Stimulated activated CD8-positive, alpha-beta memory T cell treated with anti-CD3 and anti-CD28 coated beads, Interleukin-4, amount 100 ng/mL, for 1 hour (primary cell): ENCODE measurements at regions not wholly inside any gene's neighbourhood (a gene's known extent, or its start where the extent isn't known, plus 50 kb on each side); places are given as distances from the start of the nearest gene placed in this dataset.
A peak's percentile ranks its signal among the peaks of the same experiment; 100 is the strongest.

Experiments used
- DNase-seq, 2 donors: peaks; one replicate each; pipeline ENCODE4 v3.0.0-alpha.2; 2020; ENCODE audit warnings: low read depth in 2 of 2, low spot score in 1 of 2

- no peak for DNase-seq
These were observed 238.1 kb downstream of the LACC1 start for GRCh38 chr13:44117816-44118215.

- no peak for DNase-seq
These were observed 239.2 kb downstream of the LACC1 start for GRCh38 chr13:44118881-44119280.

- no peak for DNase-seq
These were observed 240.3 kb downstream of the LACC1 start for GRCh38 chr13:44120043-44120442.

- DNase-seq: no peak
These were observed 241.4 kb downstream of the LACC1 start for GRCh38 chr13:44120849-44121755.

GRCh38 chr13:44124352-44124751, 244.6 kb downstream of the LACC1 start:
- DNase-seq: no peak

- no peak for DNase-seq
These were observed 246.3 kb downstream of the LACC1 start for GRCh38 chr13:44125943-44126469.

GRCh38 chr13:44128552-44129001, 245.0 kb upstream of the SERP2 start:
- DNase-seq: no peak

- DNase-seq: no peak
These were observed 244.2 kb upstream of the SERP2 start for GRCh38 chr13:44129418-44129817.

GRCh38 chr13:44131069-44131614, 242.5 kb upstream of the SERP2 start:
- DNase-seq: no peak

GRCh38 chr13:44132710-44133109, 240.9 kb upstream of the SERP2 start:
- no peak for DNase-seq

GRCh38 chr13:44133626-44134025, 240.0 kb upstream of the SERP2 start:
- DNase-seq: no peak

- DNase-seq: no peak
These were observed 238.1 kb upstream of the SERP2 start for GRCh38 chr13:44135566-44135965.

- DNase-seq: no peak
These were observed 236.8 kb upstream of the SERP2 start for GRCh38 chr13:44136696-44137268.

- DNase-seq: no peak
These were observed 236.2 kb upstream of the SERP2 start for GRCh38 chr13:44137466-44137865.

- DNase-seq: no peak
These were observed 233.5 kb upstream of the SERP2 start for GRCh38 chr13:44140146-44140545.

GRCh38 chr13:44140888-44141724, 232.5 kb upstream of the SERP2 start:
- DNase-seq: no peak

GRCh38 chr13:44141725-44142539, 231.7 kb upstream of the SERP2 start:
- peak; percentile 90 to 92 for DNase-seq

GRCh38 chr13:44142540-44142867, 231.1 kb upstream of the SERP2 start:
- no peak for DNase-seq

GRCh38 chr13:44142941-44143665, 230.5 kb upstream of the SERP2 start:
- no peak for DNase-seq

GRCh38 chr13:44146138-44146537, 227.5 kb upstream of the SERP2 start:
- DNase-seq: no peak
